ENCODE measurements at regions not wholly inside any gene's neighbourhood (a gene's known extent, or its start where the extent isn't known, plus 50 kb on each side); places are given as distances from the start of the nearest gene placed in this dataset.

- Histone ChIP-seq H3K27me3 (replicated peaks; ENCODE audit: insufficient read depth, low read depth, low read length, poor library complexity) (no peaks in the 10 kb centered on the region), H3K9me3 (ENCODE audit: low read depth, low read length, poor library complexity, severe bottlenecking) (no peaks in the 10 kb centered on the region), H3K36me3 (ENCODE audit: insufficient read depth, low read length, poor library complexity, severe bottlenecking) (no peaks in the 10 kb centered on the region), H3K4me1 (ENCODE audit: insufficient read depth, low read length, poor library complexity, severe bottlenecking) (no peaks in the 10 kb centered on the region), H3K27ac (ENCODE audit: low read depth, low read length, poor library complexity, severe bottlenecking) (no peak overlapping the region), H3K4me3 (ENCODE audit: low read depth, low read length, poor library complexity, severe bottlenecking) (no peak overlapping the region)
- ChIA-PET POLR2A (ENCODE audit: low non-redundant PET) (no interaction called here), CTCF (no interaction called here)
- no TSS peak for BruUV-seq (replicated peaks)
- no peak for DNase-seq (ENCODE audit: low spot score)
- TF ChIP-seq EZH2 (IDR thresholded peaks at IDR 0.05; ENCODE audit: borderline replicate concordance, low read depth, low read length, poor library complexity, severe bottlenecking), result no peak
- no peak for TF ChIP-seq CTCF (conservative IDR thresholded peaks at IDR 0.05; ENCODE audit: low read depth, low read length)
- intact Hi-C loops (cut with micrococcal nuclease; ENCODE audit: unreplicated experiment), result no loop called here
Measured at GRCh38 chr18:51458861-51459260, 261.4 kb upstream of the MEX3C start.

- no peaks in the 10 kb centered on the region for H3K36me3 ChIP-seq (ENCODE audit: insufficient read depth, low read length, poor library complexity, severe bottlenecking)
- TF ChIP-seq CTCF (conservative IDR thresholded peaks at IDR 0.05; ENCODE audit: low read depth, low read length), result no peak
- TF ChIP-seq EZH2 (IDR thresholded peaks at IDR 0.05; ENCODE audit: borderline replicate concordance, low read depth, low read length, poor library complexity, severe bottlenecking), result no peak
- POLR2A ChIA-PET (ENCODE audit: low non-redundant PET), result no interaction called here
- no peaks in the 10 kb centered on the region for H3K27me3 ChIP-seq (replicated peaks; ENCODE audit: insufficient read depth, low read depth, low read length, poor library complexity)
- H3K27ac ChIP-seq (ENCODE audit: low read depth, low read length, poor library complexity, severe bottlenecking), result no peak overlapping the region
- H3K9me3 ChIP-seq (ENCODE audit: low read depth, low read length, poor library complexity, severe bottlenecking), result no peaks in the 10 kb centered on the region
- CTCF ChIA-PET, result no interaction called here
- intact Hi-C loops (cut with micrococcal nuclease; ENCODE audit: unreplicated experiment), result no loop called here
- no peak overlapping the region for H3K4me3 ChIP-seq (ENCODE audit: low read depth, low read length, poor library complexity, severe bottlenecking)
- BruUV-seq (replicated peaks), result no TSS peak
- no peak for DNase-seq (ENCODE audit: low spot score)
- H3K4me1 ChIP-seq (ENCODE audit: insufficient read depth, low read length, poor library complexity, severe bottlenecking), result no peaks in the 10 kb centered on the region
Measured at GRCh38 chr18:51461956-51462355, 264.5 kb upstream of the MEX3C start.

- POLR2A ChIA-PET (ENCODE audit: low non-redundant PET), result no interaction called here
- no TSS peak for BruUV-seq (replicated peaks)
- Histone ChIP-seq H3K36me3 (ENCODE audit: insufficient read depth, low read length, poor library complexity, severe bottlenecking) (no peaks in the 10 kb centered on the region), H3K4me1 (ENCODE audit: insufficient read depth, low read length, poor library complexity, severe bottlenecking) (no peaks in the 10 kb centered on the region), H3K9me3 (ENCODE audit: low read depth, low read length, poor library complexity, severe bottlenecking) (no peaks in the 10 kb centered on the region), H3K27me3 (replicated peaks; ENCODE audit: insufficient read depth, low read depth, low read length, poor library complexity) (no peaks in the 10 kb centered on the region), H3K27ac (ENCODE audit: low read depth, low read length, poor library complexity, severe bottlenecking) (no peak overlapping the region), H3K4me3 (ENCODE audit: low read depth, low read length, poor library complexity, severe bottlenecking) (no peak overlapping the region)
- intact Hi-C loops (cut with micrococcal nuclease; ENCODE audit: unreplicated experiment), result no loop called here
- no peak for DNase-seq (ENCODE audit: low spot score)
- no peak for TF ChIP-seq EZH2 (IDR thresholded peaks at IDR 0.05; ENCODE audit: borderline replicate concordance, low read depth, low read length, poor library complexity, severe bottlenecking)
- no peak for TF ChIP-seq CTCF (conservative IDR thresholded peaks at IDR 0.05; ENCODE audit: low read depth, low read length)
- CTCF ChIA-PET, result no interaction called here
Measured at GRCh38 chr18:51463483-51464136, 266.1 kb upstream of the MEX3C start.

Data from A673 (cell line).